CD1c-positive myeloid dendritic cell (primary cell): ENCODE measurements at regions not wholly inside any gene's neighbourhood (a gene's known extent, or its start where the extent isn't known, plus 50 kb on each side); places are given as distances from the start of the nearest gene placed in this dataset.

Experiments used
- DNase-seq: peaks from one replicate; pipeline ENCODE4 v3.0.0-alpha.2; 2016; ENCODE audit errors: extremely low spot score

- DNase-seq: no peak
These were observed 444.6 kb upstream of the DCN start for GRCh38 chr12:91627225-91627624.

DNA sequence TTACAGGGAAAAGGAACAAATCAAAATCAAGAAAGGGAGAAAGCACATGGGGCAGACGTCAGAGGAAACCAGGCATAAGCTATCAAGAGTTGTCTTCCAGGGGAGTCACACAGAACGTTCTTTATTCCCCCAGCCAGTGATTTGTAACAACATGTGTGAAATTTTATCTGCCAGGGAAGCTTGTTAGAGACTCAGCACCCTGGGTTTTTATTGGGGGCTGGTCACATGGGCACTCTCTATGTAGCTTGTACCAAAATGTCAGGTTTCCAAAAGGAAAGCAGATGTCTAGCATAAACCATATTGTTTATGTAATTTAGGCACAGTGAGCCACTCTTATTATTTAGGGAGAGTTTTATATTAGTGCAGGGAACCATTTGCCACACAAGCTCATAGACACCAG is 440.4 kb upstream of the DCN start:
- no peak for DNase-seq

DNA sequence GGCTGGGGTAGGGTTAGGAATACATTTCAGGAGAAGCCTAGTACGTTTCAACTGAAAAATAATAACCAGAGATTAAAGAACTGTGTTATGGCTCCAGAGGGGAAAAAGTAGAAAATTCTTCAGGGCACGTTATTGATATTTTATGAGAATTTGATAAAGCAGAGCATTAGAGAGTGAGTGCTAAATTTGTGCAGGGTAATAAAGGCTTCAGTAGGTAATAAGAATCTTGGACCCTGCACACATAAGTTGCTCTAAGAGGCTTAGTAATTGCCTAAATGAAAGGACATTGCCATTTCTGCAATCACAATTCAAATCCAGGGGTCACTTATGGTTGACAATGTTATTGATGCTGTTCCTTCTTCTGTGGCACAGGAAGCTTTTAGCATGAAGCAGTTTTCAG is 439.4 kb upstream of the DCN start:
- DNase-seq: no peak

DNA sequence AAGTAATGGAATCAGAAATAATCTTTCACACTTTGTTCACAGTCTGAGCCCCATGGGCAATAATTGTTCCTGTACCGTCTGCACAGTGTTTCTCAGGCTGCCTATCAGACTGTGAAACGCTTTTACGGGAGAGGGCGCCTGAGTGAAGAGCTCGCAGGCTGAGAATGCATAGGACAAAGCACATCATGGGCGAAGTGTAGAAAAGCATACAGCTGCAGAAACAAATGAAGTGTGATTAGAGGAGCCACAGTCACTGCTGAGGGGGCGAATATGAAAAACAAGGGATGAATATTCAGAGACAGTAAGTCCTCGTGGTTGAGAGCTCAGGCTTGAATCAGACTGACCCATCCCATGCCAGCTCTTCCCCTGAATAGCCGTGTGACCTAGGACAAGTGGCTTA is 438.4 kb upstream of the DCN start:
- no peak for DNase-seq

GRCh38 chr12:91620422-91620821 is 437.8 kb upstream of the DCN start:
- DNase-seq: no peak

- no peak for DNase-seq
These were observed 435.7 kb upstream of the DCN start for GRCh38 chr12:91618281-91618680.

DNA sequence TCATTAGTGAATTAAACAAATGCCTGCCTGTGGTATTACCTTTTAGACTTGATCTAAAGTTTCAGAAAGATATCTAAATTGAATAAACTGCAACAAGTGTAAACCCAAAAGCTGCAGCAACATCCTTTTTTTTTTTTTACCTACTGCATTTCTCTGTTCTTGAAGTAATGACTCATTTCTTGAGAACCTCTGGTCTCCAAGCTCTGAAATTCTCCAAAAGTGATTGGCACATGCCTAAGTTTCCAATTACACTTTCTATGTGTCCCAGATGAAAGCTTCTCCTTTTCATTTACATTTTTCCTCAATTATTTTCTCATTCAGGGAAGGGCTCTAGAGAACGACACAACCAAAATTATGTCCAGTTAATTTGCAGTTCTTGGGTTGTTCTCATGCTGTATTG is 435.2 kb upstream of the DCN start:
- DNase-seq: no peak

DNA sequence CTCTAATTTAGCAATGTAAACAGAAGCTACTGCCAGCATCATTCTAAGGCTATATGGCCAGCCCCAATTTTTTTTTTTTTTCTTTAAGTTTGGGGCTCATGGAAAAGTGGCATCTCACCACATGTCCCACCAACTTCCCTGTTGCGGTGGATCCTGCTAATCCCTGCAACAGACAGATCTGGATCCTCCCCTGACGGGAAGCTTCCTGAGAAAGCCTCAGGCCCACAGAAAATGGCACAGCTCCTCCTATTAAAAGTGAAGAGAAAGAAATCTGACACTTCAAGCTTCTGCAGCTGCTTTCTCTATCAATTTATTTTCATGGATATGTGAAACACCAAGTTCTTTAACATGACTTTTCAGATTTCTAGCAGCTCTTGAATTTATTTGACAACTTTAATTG is 433.8 kb upstream of the DCN start:
- no peak for DNase-seq

- DNase-seq: no peak
These were observed 430.7 kb upstream of the DCN start for GRCh38 chr12:91613223-91613779.

GRCh38 chr12:91610561-91610960 is 427.9 kb upstream of the DCN start:
- DNase-seq: no peak

- no peak for DNase-seq
These were observed 426.7 kb upstream of the DCN start for GRCh38 chr12:91609283-91609682.

DNA sequence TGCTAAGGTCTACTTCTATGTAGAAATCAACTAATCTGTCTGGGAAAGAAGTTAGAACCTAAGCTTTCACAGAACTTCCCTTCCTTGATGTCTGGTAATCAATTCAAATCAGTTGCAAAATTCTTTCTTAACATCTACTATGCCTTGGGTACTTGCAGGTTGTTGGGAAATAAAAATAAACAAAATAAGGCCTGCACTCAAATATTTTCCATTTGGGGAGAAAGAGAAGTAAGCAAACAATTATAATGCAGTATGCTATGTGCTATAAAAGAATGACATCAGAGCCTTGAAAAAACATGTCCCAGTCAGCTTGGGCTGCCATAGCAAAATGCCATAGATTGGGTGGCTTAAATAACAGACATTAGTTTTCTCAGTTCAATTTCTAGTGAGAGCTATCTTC is 425.9 kb upstream of the DCN start:
- DNase-seq: no peak

DNA sequence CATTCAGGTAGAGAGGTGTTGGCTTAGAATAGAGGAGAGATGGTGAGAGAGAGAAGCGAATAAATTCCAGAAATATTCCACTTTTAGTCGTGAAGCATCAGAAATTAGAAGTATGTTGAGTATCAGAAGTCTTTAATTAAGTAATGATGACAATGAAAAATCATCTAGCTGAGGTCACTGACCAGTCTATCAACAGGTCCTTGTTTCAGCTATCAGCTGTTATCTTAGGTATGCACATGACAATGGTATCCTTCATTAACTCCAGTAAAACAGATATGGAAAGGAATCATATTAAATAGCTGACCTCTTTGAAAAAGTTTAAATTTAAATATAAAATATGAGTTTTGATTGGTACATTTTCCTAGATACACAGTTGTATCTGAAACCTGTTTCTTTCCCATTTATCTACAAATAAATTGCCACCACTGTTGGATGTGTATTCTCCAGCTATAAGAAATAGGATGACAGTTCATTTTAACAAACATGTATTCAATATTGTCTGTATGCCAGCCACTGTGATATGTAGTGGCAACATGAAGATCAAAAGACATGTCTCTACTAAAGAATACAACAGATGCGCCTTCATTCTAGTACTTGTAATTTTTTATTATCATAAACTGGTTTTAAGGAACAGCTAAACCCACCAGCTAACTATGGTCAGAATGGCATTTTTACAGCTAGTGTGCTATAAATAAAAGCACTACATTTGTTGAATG is 424.2 kb upstream of the DCN start:
- DNase-seq: no peak

- no peak for DNase-seq
These were observed 422.3 kb upstream of the DCN start for GRCh38 chr12:91604897-91605296.

DNA sequence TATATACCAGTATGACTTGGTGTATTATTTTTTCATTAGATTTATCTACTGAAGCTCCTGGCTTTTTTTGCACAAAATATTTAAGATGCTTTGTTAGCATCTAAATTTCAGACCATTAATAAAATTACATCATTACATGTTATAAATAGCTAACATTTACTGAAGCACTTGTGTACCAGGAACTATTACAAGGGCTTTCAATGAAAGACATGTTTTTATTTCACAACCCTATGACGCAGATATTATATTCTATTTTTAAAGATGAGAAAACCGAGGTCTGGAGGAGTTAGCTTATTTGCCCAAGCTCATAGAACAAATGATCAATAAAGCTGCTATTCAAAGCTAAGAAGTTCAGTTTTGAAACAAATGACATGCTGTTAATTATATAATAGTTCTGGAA is 420.4 kb upstream of the DCN start:
- DNase-seq: no peak

DNA sequence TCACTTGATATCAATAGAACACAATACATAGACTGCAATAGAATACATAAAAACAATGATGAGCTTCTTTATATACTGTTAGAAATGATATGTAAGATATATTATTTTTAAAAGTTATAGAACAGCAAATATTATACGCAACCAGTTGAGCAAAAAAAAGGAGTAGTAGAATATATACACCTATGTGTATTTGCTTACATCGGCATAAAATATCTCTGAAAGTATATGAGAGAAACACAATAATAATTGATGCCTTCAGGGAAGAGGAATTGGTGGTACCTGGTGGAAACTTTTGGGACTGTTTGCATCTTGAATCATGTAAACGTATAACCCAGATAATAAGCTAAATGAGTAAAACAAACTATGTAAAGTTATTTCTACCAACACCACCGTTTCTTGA is 418.4 kb upstream of the DCN start:
- no peak for DNase-seq

DNA sequence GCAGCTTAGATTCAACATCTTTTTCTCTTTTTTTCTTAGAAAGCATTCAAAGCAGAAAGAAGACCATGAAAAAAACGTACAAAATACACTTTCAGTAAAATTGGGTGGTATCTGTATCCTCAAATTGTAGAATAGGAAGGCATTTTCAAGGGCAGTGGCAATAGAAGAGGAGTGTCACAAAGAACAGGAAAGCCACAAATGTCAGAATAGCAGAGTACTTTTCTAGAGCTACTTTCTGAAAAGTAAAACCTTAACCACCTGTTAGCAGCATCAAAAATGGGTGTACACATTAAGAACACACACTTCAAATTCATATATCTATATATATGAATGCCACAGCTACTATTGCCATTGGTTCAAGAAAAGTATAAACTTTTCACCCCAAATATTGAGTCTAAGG is 412.1 kb upstream of the DCN start:
- DNase-seq: no peak

- no peak for DNase-seq
These were observed 409.0 kb upstream of the DCN start for GRCh38 chr12:91591639-91591987.

DNA sequence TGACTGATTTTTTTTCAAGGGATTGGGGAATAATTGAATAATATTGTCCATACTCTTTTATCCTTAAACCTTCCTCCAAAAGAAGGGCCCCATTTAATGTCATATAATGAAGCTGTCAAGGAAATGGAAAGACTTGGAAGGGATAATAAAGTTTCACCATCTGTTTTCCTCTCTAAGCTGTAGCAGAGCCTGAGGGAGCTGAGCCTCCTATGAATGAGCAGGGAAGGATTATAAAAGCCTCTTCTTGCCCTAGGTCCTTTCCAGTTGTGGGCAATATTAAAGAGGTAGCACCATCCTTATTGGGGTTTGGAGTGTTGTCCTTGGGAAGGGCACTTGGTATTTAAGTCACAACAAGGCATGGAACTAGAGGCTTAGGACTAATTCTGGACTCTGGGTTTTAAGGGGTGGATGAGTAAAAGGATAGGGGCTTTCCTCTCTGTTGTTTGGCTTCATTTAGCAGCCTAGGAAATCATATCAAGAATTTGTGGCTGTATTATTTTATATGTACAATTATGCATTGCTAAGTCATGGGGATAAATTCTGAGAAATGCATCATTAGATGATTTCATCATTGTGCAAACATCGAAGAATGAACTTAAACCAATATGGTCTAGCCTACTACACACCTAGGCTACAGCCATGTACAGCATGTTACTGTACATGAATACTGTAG is 408.5 kb upstream of the DCN start:
- no peak for DNase-seq

DNA sequence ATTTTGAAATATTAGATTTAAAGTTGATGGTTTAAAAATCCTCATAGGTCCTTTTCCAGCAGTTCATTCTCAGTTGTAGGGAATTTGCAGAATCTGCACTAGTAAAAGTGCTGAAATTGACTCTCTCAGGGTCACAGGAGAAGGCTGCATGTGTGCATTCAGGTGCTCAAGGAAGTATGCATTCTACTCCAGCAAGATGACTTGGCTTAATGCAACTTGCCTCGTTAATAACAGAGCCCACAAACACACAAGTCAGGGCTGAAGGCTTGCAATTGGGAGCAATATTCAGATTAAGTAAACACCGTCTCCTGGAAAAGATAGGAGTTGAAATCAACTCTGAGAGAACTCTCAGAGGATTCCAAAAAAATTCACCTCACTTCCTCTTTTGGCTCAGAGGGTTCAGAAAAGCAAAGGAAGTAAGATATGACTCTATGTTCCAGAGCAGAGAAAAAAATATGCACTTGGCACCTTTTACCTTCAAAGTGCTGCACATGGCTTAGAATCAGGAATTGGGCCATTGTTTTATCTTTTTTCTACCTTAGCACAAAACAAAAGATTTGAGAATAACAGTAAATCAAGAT is 406.3 kb upstream of the DCN start:
- DNase-seq: peak; percentile 13

DNA sequence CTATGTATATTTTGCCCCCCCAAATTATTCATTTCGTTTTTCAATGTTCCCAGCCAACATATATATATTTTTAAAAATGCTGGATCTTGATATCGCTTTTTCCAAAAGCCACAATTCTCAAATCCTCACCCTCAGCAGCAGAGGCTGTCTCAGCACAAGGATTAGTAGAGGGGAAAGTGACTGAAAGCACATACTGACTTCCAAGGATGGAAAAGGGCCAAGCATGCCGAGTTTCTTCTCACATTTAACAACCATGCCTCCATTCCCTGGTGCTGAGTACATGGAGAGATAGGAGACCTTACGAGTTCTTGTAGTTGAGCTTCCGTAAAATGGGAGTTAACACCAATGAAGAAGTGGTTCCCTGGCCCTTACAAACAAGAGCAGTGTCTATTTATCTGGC is 403.4 kb upstream of the DCN start:
- DNase-seq: no peak

GRCh38 chr12:91582811-91583210 is 400.2 kb upstream of the DCN start:
- DNase-seq: no peak

- no peak for DNase-seq
These were observed 397.1 kb upstream of the DCN start for GRCh38 chr12:91579516-91580263.
